Mammary epithelial cell (primary cell): ENCODE measurements at regions not wholly inside any gene's neighbourhood (a gene's known extent, or its start where the extent isn't known, plus 50 kb on each side); places are given as distances from the start of the nearest gene placed in this dataset.

Source experiments
- EZH2 ChIP-seq: IDR thresholded peaks from 2 replicates; pipeline ENCODE4 v1.6.1; 2012; ENCODE audit warnings: low read length, inconsistent platforms, borderline replicate concordance
- TF ChIP-seq, protein P1 (sequence below), 2 donors: IDR thresholded peaks in 1 of 2; conservative IDR thresholded peaks in 1 of 2; 2 replicates each; pipeline ENCODE4 v1.5.1; 2011 to 2012; ENCODE audit warnings: inconsistent platforms in 2 of 2, low read length in 2 of 2, mild to moderate bottlenecking in 2 of 2, control low read depth in 1 of 2, low read depth in 1 of 2; ENCODE audit not compliant: insufficient read depth in 1 of 2; ENCODE audit errors: extremely low read depth in 1 of 2

DNA sequence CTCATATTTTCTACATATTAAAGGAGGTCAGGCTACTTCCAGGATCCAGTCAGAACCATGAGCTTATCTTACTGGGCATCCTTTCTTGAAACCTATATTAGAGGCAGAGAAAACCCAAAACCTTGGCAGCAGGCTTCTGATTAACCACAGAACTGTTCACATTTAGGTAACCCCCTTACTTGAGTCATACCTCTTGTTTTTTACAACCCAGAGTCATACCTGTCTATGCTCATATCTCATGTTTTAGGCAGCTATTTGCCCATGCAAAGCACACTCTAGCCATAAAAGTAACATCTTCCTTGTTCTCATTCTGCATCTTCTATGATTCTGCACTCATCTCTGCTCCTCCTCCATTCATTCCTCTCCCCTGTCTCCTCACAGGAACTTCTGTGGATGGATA lies 138.0 kb upstream of the SMIM31 start:
- TF ChIP-seq, protein P1, sequence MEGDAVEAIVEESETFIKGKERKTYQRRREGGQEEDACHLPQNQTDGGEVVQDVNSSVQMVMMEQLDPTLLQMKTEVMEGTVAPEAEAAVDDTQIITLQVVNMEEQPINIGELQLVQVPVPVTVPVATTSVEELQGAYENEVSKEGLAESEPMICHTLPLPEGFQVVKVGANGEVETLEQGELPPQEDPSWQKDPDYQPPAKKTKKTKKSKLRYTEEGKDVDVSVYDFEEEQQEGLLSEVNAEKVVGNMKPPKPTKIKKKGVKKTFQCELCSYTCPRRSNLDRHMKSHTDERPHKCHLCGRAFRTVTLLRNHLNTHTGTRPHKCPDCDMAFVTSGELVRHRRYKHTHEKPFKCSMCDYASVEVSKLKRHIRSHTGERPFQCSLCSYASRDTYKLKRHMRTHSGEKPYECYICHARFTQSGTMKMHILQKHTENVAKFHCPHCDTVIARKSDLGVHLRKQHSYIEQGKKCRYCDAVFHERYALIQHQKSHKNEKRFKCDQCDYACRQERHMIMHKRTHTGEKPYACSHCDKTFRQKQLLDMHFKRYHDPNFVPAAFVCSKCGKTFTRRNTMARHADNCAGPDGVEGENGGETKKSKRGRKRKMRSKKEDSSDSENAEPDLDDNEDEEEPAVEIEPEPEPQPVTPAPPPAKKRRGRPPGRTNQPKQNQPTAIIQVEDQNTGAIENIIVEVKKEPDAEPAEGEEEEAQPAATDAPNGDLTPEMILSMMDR (conservative IDR thresholded peaks at IDR 0.05 in 1 of 2, IDR thresholded peaks at IDR 0.05 in 1 of 2; ENCODE audit: extremely low read depth in 1 of 2, insufficient read depth in 1 of 2, low read depth in 1 of 2, low read length in 2 of 2): no peak
- no peak for TF ChIP-seq EZH2
